NCI-H2227 (cell line): ENCODE measurements at regions not wholly inside any gene's neighbourhood (a gene's known extent, or its start where the extent isn't known, plus 50 kb on each side); places are given as distances from the start of the nearest gene placed in this dataset.
"Not testable (repeated sequence)": the region's sequence is repeated elsewhere in the genome, so short reads cannot be mapped to it uniquely, and the experiment has no call there.

Experiments used
- DNase-seq: peaks from one replicate; lab custom pipeline; 2025; ENCODE audit not compliant: unreplicated experiment; lab: John Stamatoyannopoulos, UW

GRCh38 chr7:152594801-152595200 lies 81.1 kb downstream of the XRCC2 start:
- DNase-seq: no peak

- DNase-seq: no peak
Observed at GRCh38 chr7:152591976-152592375, 84.0 kb downstream of the XRCC2 start.

DNA sequence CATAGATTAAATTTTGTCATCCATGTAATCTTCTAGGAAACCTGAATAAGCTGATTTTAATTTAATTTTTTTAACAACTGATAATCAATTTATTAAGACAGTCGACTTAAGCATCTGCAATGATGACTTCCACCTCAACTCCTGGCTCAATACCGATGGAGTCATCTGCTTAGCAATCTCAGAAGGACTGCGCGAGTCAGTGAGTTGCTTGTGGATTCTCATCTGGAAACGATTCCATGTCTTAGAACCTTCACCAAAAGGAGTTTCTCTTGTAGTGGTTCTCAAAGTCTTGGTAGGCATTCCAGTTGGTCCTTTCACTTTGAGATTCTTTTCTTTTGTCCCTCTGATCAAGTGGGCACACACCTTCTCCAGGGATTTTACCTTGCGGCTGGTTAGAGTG lies 85.5 kb downstream of the XRCC2 start:
- no peak for DNase-seq

- DNase-seq: not testable (repeated sequence)
Observed at GRCh38 chr7:152589821-152590220, 86.1 kb downstream of the XRCC2 start.

DNA sequence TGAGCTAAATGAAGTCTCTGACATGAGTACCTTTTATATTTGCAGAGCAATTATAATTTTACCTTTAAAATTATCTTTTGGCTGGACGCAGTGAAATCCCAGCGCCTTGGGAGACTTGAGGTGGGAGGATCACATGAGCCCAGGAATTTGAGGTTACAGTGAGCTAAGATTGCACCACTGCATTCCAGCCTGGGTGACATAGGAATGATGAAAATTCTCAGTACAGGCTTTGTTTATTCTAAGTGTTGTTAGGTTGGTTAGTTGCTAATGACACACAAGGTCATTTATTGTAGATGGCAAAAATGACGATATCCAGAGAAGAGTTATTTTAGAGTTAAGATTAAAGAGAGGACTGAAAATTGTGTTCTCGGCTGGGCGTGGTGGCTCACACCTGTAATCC lies 87.6 kb downstream of the XRCC2 start:
- DNase-seq: no peak

DNA sequence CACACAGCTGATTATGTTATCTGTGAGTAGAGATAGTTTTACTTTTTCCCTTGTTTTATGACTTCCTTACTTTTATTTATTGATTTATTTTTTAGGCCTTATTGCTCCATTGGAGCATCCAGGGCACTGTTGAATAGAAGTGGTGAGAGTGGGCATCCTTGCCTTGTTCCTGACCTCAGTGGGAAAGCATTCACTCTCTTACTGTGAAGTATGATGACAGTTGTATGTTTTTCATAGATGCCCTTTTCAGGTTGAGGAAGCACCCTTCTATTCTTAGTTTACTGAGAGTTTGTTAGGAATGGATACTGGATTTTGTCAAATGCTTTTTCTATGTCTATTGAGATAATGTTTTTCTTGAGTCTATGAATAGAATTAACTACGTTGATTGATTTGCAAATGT lies 88.6 kb downstream of the XRCC2 start:
- DNase-seq: no peak

DNA sequence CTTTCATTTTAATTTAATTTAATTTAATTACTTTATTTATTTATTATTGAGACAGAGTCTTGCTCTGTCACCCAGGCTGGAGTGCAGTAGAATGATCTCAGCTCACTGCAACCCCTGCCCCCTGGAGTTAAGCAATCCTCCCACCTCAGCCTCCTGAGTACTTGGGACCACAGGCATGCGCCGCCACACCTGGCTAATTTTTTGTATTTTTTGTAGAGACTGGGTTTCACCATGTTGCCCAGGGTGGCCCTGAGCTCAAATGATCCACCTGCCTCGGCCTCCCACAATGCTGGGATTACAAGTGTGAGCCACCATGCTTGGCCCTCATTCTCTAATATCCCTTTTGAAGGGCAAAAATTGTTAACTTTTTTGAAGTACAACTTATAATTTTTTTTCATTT lies 92.9 kb downstream of the XRCC2 start:
- DNase-seq: no peak

- DNase-seq: no peak
Observed at GRCh38 chr7:152579070-152579469, 96.9 kb downstream of the XRCC2 start.

GRCh38 chr7:152577339-152577738 lies 98.6 kb downstream of the XRCC2 start:
- no peak for DNase-seq

- peak; percentile 45 for DNase-seq
Observed at GRCh38 chr7:152574892-152575548, 100.9 kb downstream of the XRCC2 start.

- DNase-seq: not testable (repeated sequence)
Observed at GRCh38 chr7:152573186-152573585, 102.8 kb downstream of the XRCC2 start.

DNA sequence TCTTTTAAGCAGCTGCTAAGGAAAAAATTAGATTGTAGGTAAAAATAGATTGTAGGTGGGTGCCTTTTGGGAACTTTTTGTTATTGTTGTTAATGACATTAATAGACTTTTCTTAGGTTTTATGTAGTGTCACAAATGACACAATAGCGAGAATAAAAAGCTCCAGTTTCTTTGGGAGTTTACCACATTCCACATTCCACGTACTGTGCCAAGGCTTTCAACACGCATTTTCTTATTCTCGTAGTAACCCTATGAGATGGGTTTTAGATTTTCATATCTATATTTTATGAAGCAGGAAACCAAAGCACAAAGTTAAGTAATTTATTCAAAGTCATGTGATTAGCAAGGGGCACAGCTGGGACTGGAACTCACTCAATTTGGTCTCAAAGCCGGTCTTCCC lies 103.8 kb downstream of the XRCC2 start:
- no peak for DNase-seq

DNA sequence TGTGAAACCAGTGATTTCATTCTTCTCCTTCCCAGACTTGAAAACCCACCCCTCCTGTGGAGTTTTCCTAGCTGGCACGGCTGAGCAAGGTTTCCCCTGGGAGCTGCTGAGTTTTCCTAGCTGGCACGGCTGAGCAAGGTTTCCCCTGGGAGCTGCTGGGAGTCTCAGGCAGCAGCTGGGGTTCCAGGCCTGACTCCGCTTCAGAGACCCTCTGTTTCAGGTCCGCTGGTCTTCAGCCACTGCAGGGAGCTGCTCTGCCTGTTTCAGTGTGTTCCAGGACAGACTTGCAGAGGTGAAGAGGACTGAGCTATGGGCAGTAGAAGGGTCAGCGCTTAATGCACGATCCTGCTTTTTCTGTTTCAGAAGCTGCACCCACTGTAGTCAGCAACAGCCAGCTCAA lies 104.9 kb downstream of the XRCC2 start:
- DNase-seq: no peak

DNA sequence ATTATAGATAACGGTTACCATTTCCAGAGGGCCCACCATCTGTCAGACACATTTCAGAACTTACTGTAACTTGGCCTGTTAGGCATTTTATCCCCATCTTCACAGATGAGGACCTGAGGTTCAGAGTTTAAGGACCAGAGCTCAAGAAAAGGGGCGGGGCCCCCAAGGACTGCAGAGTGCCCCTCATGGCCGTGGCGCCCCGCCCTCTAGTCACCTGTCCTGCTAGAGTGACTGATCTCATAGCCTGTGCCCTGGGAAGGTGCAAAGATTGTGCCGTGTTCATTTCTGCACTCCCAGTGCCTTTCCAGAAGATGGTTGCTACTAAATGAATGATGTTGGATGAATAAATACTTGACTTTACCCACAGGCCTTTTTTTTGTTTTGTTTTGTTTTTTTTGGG lies 107.0 kb downstream of the XRCC2 start:
- peak; percentile 65 for DNase-seq

DNA sequence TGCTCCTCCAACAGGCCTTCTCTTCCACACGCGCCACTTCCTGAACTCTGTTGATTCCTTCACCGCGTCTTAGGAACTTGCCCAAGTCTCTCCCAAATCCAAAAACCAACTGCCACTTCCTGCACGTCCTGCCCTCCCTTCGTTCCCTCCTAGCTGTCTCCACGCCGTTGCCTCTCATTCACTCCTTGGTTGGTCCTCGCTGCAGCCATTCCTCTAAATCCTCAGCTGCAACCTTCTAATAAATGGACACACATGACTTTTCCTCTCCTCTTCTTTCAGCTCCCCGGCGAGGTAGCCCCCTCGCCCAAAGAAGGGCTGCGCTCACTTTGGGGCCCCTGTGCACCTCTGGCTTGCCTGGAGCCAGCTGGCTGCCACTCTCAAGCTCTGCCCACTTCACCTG lies 110.2 kb downstream of the XRCC2 start:
- DNase-seq: no peak

- no peak for DNase-seq
Observed at GRCh38 chr7:152564656-152565250, 111.2 kb downstream of the XRCC2 start.

GRCh38 chr7:152556013-152556755 lies 119.8 kb downstream of the XRCC2 start:
- DNase-seq: no peak

DNA sequence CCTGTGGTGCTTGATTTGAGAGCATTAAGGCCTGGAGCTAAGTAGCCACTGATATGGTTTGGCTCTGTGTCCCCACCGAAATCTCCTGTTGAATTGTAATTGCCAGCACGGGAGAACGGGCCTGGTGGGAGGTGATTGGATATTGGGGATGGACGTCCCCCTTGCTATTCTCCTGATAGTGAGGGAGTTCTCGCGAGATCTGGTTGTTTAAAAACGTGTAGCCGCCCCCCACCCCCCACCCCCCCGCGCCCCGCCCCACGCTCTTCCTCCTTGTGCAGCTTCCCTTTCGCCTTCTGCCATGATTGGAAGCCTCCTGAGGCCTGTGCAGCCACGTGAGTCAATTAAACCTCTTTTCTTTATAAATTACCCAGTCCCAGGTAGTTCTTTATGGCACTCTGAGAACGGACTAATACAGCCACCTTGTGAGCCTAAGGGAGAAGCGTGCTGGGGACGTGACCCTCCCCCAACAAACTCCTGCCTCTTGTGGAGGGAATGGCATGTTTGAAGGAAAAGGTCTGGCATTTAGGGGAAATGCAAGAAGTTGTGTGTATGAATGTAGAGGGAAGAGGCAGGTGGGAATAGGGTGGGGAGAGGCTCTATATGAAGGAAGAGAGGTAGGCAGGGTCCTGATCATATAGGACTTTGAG lies 118.0 kb upstream of the KMT2C start:
- no peak for DNase-seq

- no peak for DNase-seq
Observed at GRCh38 chr7:152551304-152552036, 115.7 kb upstream of the KMT2C start.

DNA sequence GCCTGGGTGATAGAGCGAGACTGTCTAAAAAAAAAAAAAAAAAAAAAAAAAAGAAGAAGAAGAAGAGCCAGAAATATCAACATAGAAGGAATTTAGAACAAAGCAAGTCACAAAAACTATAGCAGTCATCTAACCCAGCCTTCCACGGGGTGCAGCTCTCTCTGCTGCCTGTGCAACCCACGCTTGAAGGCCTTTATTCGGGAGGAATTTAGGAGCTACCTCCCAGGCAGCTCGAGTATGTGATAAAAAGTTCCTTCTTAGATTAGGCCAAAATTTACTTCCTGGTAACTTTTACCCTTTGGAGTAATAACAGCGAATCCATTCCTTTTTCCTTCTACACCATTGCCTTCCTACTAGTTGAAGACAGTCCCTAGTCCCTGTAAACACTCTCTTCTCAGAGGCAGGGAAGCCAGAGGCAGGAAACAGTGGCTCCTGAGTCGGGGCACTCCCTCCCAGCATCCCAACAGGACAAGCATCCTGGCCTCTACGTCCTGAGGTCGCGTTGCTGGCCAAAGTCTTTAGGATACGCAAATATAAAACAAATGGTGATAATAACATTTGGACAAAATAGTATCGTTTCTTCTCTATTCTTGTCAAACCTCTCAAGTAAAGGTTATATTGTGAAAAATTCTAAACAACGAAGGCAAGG lies 109.3 kb upstream of the KMT2C start:
- no peak for DNase-seq

DNA sequence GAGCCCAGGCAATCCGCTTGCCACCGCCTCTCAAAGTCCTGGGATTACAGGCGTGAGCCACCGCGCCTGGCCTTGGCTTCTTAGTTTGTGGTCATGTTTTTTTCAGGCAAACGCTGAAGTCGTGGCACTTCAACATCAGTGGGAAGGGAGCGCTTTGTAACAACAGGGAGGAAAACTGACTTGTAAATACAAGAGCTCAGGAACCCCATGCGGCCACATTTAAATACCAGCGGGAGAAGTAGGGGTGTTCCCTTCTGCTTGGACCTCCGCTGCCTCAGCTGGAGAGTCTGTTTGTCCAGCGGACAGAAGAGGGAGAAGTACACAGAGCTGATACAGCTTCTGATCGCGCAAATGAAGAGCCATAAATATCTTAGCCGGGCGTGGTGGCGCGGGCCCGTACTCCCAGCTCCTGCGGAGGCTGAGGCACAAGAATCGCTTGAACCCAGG lies 108.7 kb upstream of the KMT2C start:
- DNase-seq: no peak
